SU-DHL-6 (cell line): ENCODE measurements at regions not wholly inside any gene's neighbourhood (a gene's known extent, or its start where the extent isn't known, plus 50 kb on each side); places are given as distances from the start of the nearest gene placed in this dataset.

Experiments
- H2AFZ ChIP-seq: fragments of 200-600 bp; sonication (generic); 2 replicates; pipeline ENCODE4 v1.6.1; 2014; ENCODE audit warnings: low read depth, mild to moderate bottlenecking, moderate library complexity, mixed read lengths, antibody characterized with exemption, low read length; ENCODE audit not compliant: severe bottlenecking
- H3F3A ChIP-seq: fragments of 200-600 bp; shearing (Covaris generic); 2 replicates; pipeline ENCODE4 v1.6.0; 2016; ENCODE audit warnings: antibody characterized with exemption, mild to moderate bottlenecking; ENCODE audit not compliant: insufficient read depth
- H3K27ac ChIP-seq: fragments of 200-600 bp; sonication (generic); 2 replicates; pipeline ENCODE4 v1.5.1; 2016; ENCODE audit warnings: low read depth, mild to moderate bottlenecking, low read length, moderate library complexity, mixed read lengths
- H3K27me3 ChIP-seq: fragments of 200-600 bp; sonication (generic), shearing (Covaris generic); 2 replicates; pipeline ENCODE4 v1.6.0; 2014; ENCODE audit warnings: mild to moderate bottlenecking, low read length
- H3K36me3 ChIP-seq: fragments of 200-600 bp; sonication (generic); 2 replicates; pipeline ENCODE4 v1.6.1; 2014; ENCODE audit warnings: mild to moderate bottlenecking, low read length, mixed read lengths
- H3K4me2 ChIP-seq: fragments of 300-600, 200-600 bp; shearing (Covaris generic), sonication (generic); 2 replicates; pipeline ENCODE4 v1.6.0; 2014; ENCODE audit warnings: low read length, low read depth, mild to moderate bottlenecking; ENCODE audit not compliant: poor library complexity, severe bottlenecking
- H3K4me3 ChIP-seq: fragments of 200-600 bp; sonication (generic); 2 replicates; pipeline ENCODE4 v1.5.1; 2014; ENCODE audit warnings: antibody characterized with exemption, low read length, mild to moderate bottlenecking, mixed read lengths; ENCODE audit not compliant: insufficient read depth, poor library complexity, severe bottlenecking
- H3K79me2 ChIP-seq: fragments of 200-600 bp; sonication (generic); 2 replicates; pipeline ENCODE4 v1.6.1; 2014; ENCODE audit warnings: mild to moderate bottlenecking, low read length, moderate library complexity; ENCODE audit not compliant: insufficient read depth
- H3K9ac ChIP-seq: fragments of 200-600 bp; sonication (generic); 2 replicates; pipeline ENCODE4 v1.7.0; 2014; ENCODE audit warnings: mild to moderate bottlenecking, low read length
- H3K9me2 ChIP-seq: fragments of 200-600 bp; sonication (generic); replicated peaks from 2 replicates; pipeline ENCODE4 v1.6.1; 2014; ENCODE audit warnings: low read length; ENCODE audit not compliant: insufficient read depth
- H3K9me3 ChIP-seq: fragments of 200-600 bp; sonication (generic); 2 replicates; pipeline ENCODE4 v1.6.1; 2014; ENCODE audit warnings: low read length, mixed read lengths; ENCODE audit not compliant: insufficient read depth
- H4K20me1 ChIP-seq: fragments of 200-600 bp; sonication (generic); 2 replicates; pipeline ENCODE4 v1.6.1; 2014; ENCODE audit warnings: low read depth, mild to moderate bottlenecking, antibody characterized with exemption, low read length, moderate library complexity, mixed read lengths
- CTCF ChIP-seq: fragments of 200-600 bp; sonication (generic); IDR thresholded peaks from one replicate; pipeline ENCODE4 v1.5.1; 2017; ENCODE audit warnings: antibody characterized with exemption, mild to moderate bottlenecking, low read length, moderate library complexity; ENCODE audit not compliant: insufficient read depth, poor library complexity, severe bottlenecking
- EZH2phosphoT487 ChIP-seq: fragments of 200-600 bp; sonication (generic), shearing (Covaris generic); conservative IDR thresholded peaks from 2 replicates; pipeline ENCODE4 v1.6.1; 2018; ENCODE audit warnings: mild to moderate bottlenecking, antibody characterized with exemption, low read length, moderate library complexity, mixed read lengths

- H3K9ac ChIP-seq = no peak overlapping the region
- H3K9me2 ChIP-seq = no peaks in the 10 kb centered on the region
- H3K4me2 ChIP-seq = no peak overlapping the region
- no peaks in the 10 kb centered on the region for H3K79me2 ChIP-seq
- no peaks in the 10 kb centered on the region for H3K36me3 ChIP-seq
- no peaks in the 10 kb centered on the region for H3K27me3 ChIP-seq
- TF ChIP-seq CTCF (no peak), EZH2phosphoT487 (no peak)
- no peak overlapping the region for H3K4me3 ChIP-seq
- no peaks in the 10 kb centered on the region for H4K20me1 ChIP-seq
- H3K27ac ChIP-seq = no peak overlapping the region
- H3K9me3 ChIP-seq = no peaks in the 10 kb centered on the region
- no peak overlapping the region for H2AFZ ChIP-seq
- no peaks in the 10 kb centered on the region for H3F3A ChIP-seq
These were observed 68.1 kb downstream of the TEKT4 start for GRCh38 chr2:94939349-94939748.

GRCh38 chr2:94947097-94948016, 76.1 kb downstream of the TEKT4 start:
- no peak for TF ChIP-seq EZH2phosphoT487
- no peak for TF ChIP-seq CTCF
- no peaks in the 10 kb centered on the region for H3K27me3 ChIP-seq
- H3K4me2 ChIP-seq = no peak overlapping the region

GRCh38 chr2:94955702-94956101, 69.8 kb upstream of the MAL start:
- H2AFZ ChIP-seq = no peak overlapping the region
- no peak overlapping the region for H3K27ac ChIP-seq
- H3K9ac ChIP-seq = no peak overlapping the region
- no peak overlapping the region for H3K4me2 ChIP-seq
- no peak overlapping the region for H3K4me3 ChIP-seq
- H3K27me3 ChIP-seq = no peaks in the 10 kb centered on the region
- no peak for TF ChIP-seq EZH2phosphoT487
- TF ChIP-seq CTCF = no peak
- H3F3A ChIP-seq = no peaks in the 10 kb centered on the region
- no peaks in the 10 kb centered on the region for H3K36me3 ChIP-seq
- no peaks in the 10 kb centered on the region for H3K9me3 ChIP-seq
- H4K20me1 ChIP-seq = no peaks in the 10 kb centered on the region
- no peaks in the 10 kb centered on the region for H3K9me2 ChIP-seq
- no peaks in the 10 kb centered on the region for H3K79me2 ChIP-seq

More at GRCh38 chr2:94947097-94948016, 76.1 kb downstream of the TEKT4 start:
- H3F3A ChIP-seq = no peaks in the 10 kb centered on the region
- H3K4me3 ChIP-seq = no peak overlapping the region
- no peaks in the 10 kb centered on the region for H4K20me1 ChIP-seq
- H3K79me2 ChIP-seq = no peaks in the 10 kb centered on the region
- no peaks in the 10 kb centered on the region for H3K9me2 ChIP-seq
- H3K9me3 ChIP-seq = no peaks in the 10 kb centered on the region
- no peaks in the 10 kb centered on the region for H3K36me3 ChIP-seq
- no peak overlapping the region for H3K27ac ChIP-seq
- H2AFZ ChIP-seq = no peak overlapping the region
- no peak overlapping the region for H3K9ac ChIP-seq
